NCI-H1436 (cell line): ENCODE measurements at regions not wholly inside any gene's neighbourhood (a gene's known extent, or its start where the extent isn't known, plus 50 kb on each side); places are given as distances from the start of the nearest gene placed in this dataset.
"Not testable (repeated sequence)": the region's sequence is repeated elsewhere in the genome, so short reads cannot be mapped to it uniquely, and the experiment has no call there.

ENCODE experiments used
- DNase-seq: peaks from one replicate; lab custom pipeline; 2025; lab: John Stamatoyannopoulos, UW

GRCh38 chr5:32534041-32534440 is 51.3 kb upstream of the SUB1 start:
- DNase-seq = no peak

- DNase-seq = peak; percentile 16
Measured at GRCh38 chr5:32531885-32532520, 53.4 kb upstream of the SUB1 start.

- not testable (repeated sequence) for DNase-seq
Measured at GRCh38 chr5:32527321-32527720, 58.0 kb upstream of the SUB1 start.

- DNase-seq = no peak
Measured at GRCh38 chr5:32526810-32527209, 58.5 kb upstream of the SUB1 start.

- no peak for DNase-seq
Measured at GRCh38 chr5:32523625-32524024, 61.7 kb upstream of the SUB1 start.

- DNase-seq = no peak
Measured at GRCh38 chr5:32522429-32523143, 62.8 kb upstream of the SUB1 start.

GRCh38 chr5:32521481-32521880 is 63.9 kb upstream of the SUB1 start:
- DNase-seq = no peak

GRCh38 chr5:32520972-32521371 is 64.4 kb upstream of the SUB1 start:
- no peak for DNase-seq

GRCh38 chr5:32520356-32520755 is 65.0 kb upstream of the SUB1 start:
- no peak for DNase-seq

GRCh38 chr5:32519508-32519907 is 65.8 kb upstream of the SUB1 start:
- no peak for DNase-seq

- no peak for DNase-seq
Measured at GRCh38 chr5:32514806-32515205, 70.3 kb upstream of the ZFR start.

- no peak for DNase-seq
Measured at GRCh38 chr5:32512926-32513325, 68.4 kb upstream of the ZFR start.

- DNase-seq = no peak
Measured at GRCh38 chr5:32511776-32512374, 67.3 kb upstream of the ZFR start.

GRCh38 chr5:32510860-32511259 is 66.3 kb upstream of the ZFR start:
- no peak for DNase-seq

- no peak for DNase-seq
Measured at GRCh38 chr5:32508806-32509805, 64.6 kb upstream of the ZFR start.

- no peak for DNase-seq
Measured at GRCh38 chr5:32507738-32508434, 63.3 kb upstream of the ZFR start.

- DNase-seq = no peak
Measured at GRCh38 chr5:32506799-32507198, 62.3 kb upstream of the ZFR start.

- no peak for DNase-seq
Measured at GRCh38 chr5:32506201-32506661, 61.7 kb upstream of the ZFR start.

- no peak for DNase-seq
Measured at GRCh38 chr5:32505756-32506155, 61.2 kb upstream of the ZFR start.

- peak; percentile 61 for DNase-seq
Measured at GRCh38 chr5:32504989-32505596, 60.6 kb upstream of the ZFR start.
